GM12891 (cell line): ENCODE measurements at regions not wholly inside any gene's neighbourhood (a gene's known extent, or its start where the extent isn't known, plus 50 kb on each side); places are given as distances from the start of the nearest gene placed in this dataset.

Experiments used
- PAX5 ChIP-seq: IDR thresholded peaks from 2 replicates; pipeline ENCODE4 v1.6.1; 2011; ENCODE audit warnings: low read length, moderate library complexity, mild to moderate bottlenecking; ENCODE audit not compliant: insufficient read depth, severe bottlenecking
- POLR2A ChIP-seq: IDR thresholded peaks from 2 replicates; pipeline ENCODE4 v1.6.1; 2011; ENCODE audit warnings: low read depth, low read length, control low read depth
- POLR2AphosphoS5 ChIP-seq: IDR thresholded peaks from 2 replicates; pipeline ENCODE4 v1.6.1; 2011; ENCODE audit warnings: low read depth, low read length, control low read depth

DNA sequence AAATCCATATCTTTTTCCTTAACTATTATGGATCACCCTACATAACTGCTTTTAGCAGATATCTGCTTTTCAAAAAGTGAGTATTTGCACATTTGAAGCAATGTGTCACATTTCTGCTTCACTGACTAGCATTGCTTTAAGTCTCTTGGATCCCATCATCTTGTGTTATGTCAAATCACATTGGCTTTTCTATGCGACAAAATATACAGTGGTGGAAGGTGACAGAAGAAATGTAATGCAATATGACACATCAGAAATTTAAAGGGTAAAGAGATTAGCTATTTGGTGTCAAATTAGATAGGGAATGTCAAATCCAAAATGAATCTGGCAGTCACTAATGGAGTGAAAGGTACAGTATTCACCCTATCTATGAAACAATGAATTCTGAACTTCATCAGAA, 1282.1 kb upstream of the PCDH20 start:
- TF ChIP-seq POLR2AphosphoS5 (no peak), PAX5 (no peak), POLR2A (no peak)
